ENCODE measurements at regions not wholly inside any gene's neighbourhood (a gene's known extent, or its start where the extent isn't known, plus 50 kb on each side); places are given as distances from the start of the nearest gene placed in this dataset.

DNA sequence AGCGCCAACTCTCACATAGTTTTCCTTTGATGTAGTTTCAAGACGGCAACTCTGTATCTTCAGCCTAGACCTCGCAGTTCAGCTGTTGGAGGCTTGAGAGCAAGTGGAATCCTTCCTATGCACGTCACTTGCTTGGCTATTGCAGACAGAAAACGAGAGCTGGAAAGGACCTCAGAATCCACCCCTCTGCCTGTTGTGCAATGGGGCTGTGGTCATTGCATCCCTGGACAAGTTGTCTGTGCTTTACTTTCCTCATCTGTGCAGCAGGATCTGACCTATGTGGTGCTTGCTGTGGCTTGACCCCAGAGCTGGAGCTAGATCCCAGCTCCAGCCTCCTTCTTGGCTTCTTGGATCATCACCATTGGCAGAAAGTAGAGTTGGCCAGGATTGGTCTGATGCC lies 50.0 kb upstream of the IGSF21 start:
- H3K56ac ChIP-seq (replicated peaks; ENCODE audit: insufficient read length, low read depth, low read length): no peak overlapping the region
- H2BK12ac ChIP-seq (ENCODE audit: low read depth, low read length): no peak overlapping the region
- no peak overlapping the region for H3K18ac ChIP-seq (ENCODE audit: extremely low read depth, low read length)
- H3K14ac ChIP-seq (ENCODE audit: insufficient read length): no peak overlapping the region
- H3K79me2 ChIP-seq (ENCODE audit: control insufficient read depth in 1 of 2, insufficient read depth in 2 of 2, low read length in 2 of 2): no peaks in the 10 kb centered on the region
- H3K79me1 ChIP-seq (ENCODE audit: low read depth, low read length): no peaks in the 10 kb centered on the region
- H2BK20ac ChIP-seq (ENCODE audit: low read length): no peak overlapping the region
- no peaks in the 10 kb centered on the region for H4K20me1 ChIP-seq (replicated peaks in 1 of 2; ENCODE audit: control insufficient read depth in 1 of 2, insufficient read depth in 2 of 2, low read length in 2 of 2)
- no peak for DNase-seq (ENCODE audit: low read depth in 1 of 2, low spot score in 2 of 2)
- WGBS, 2 experiments (ENCODE audit: extremely low coverage in 1 of 2, insufficient coverage in 1 of 2, insufficient read length in 1 of 2, insufficient replicate concordance in 2 of 2, low coverage in 1 of 2, low lambda C conversion rate in 2 of 2, missing lambda C conversion rate in 1 of 2): 90% methylated on average over 5 of the region's 5 CpGs; no CpG with 5 or more reads in 1 of the 2 experiments
- no peak overlapping the region for H2AK5ac ChIP-seq (ENCODE audit: low read depth, low read length)
- no peak overlapping the region for H2BK5ac ChIP-seq (ENCODE audit: low read depth, low read length)
- no peaks in the 10 kb centered on the region for H3K36me3 ChIP-seq (ENCODE audit: control insufficient read depth in 2 of 4, insufficient read depth in 4 of 4, low read length in 3 of 4)
- FAIRE-seq: no peak
- no peak overlapping the region for H3K4me2 ChIP-seq (ENCODE audit: insufficient read depth in 1 of 2, low read depth in 2 of 2, low read length in 2 of 2)
- H4K91ac ChIP-seq (replicated peaks; ENCODE audit: insufficient read length, low read length): no peak overlapping the region
- H3K9me3 ChIP-seq (ENCODE audit: insufficient read depth in 2 of 2, low read depth in 1 of 2, low read length in 1 of 2): no peaks in the 10 kb centered on the region
- no peak overlapping the region for H2BK15ac ChIP-seq (ENCODE audit: low read length)
- no peak overlapping the region for H3K23ac ChIP-seq (ENCODE audit: insufficient read length)
- no peak overlapping the region for H4K8ac ChIP-seq (ENCODE audit: extremely low read depth, insufficient read depth, low read length)
- no peak overlapping the region for H2AFZ ChIP-seq (ENCODE audit: low read length)
- H3K27me3 ChIP-seq (replicated peaks in 1 of 4; ENCODE audit: control insufficient read depth in 3 of 4, extremely low read depth in 1 of 4, insufficient read depth in 3 of 4, low read length in 3 of 4): peaks cover 0 to 3% (median under 1%) of the 10 kb centered on the region in 4 experiments; a peak in 2 of 7 replicates
- H3K27ac ChIP-seq (ENCODE audit: low read depth, low read length): no peak overlapping the region
- no peak overlapping the region for H3K9ac ChIP-seq (replicated peaks in 1 of 4; ENCODE audit: extremely low read depth in 1 of 4, low read depth in 3 of 4, low read length in 3 of 4)
- H4K5ac ChIP-seq (ENCODE audit: insufficient read length, low read depth, low read length): no peak overlapping the region
- H2BK120ac ChIP-seq (replicated peaks; ENCODE audit: low read depth, low read length): no peak overlapping the region
- CTCF ChIA-PET (ENCODE audit: partially characterized antibody): interaction anchor here (1.5 to 2.8 kb wide), 3 partner anchors 43 to 142 kb away, joined by 3 to 10 read pairs (median 7); no protein-coding TSS in a partner anchor
- POLR2A ChIA-PET (ENCODE audit: partially characterized antibody): no interaction called here
- no peak overlapping the region for H3K4me3 ChIP-seq (ENCODE audit: extremely low read depth in 1 of 4, insufficient read depth in 2 of 4, low read depth in 3 of 4, low read length in 4 of 4)
- no peak overlapping the region for H3K4ac ChIP-seq (replicated peaks; ENCODE audit: insufficient read length, low read depth, low read length)
- H3K4me1 ChIP-seq (replicated peaks in 1 of 4; ENCODE audit: control insufficient read depth in 3 of 4, insufficient read depth in 4 of 4, low read length in 3 of 4): no peaks in the 10 kb centered on the region
- H3K23me2 ChIP-seq (ENCODE audit: low read depth, low read length): no peaks in the 10 kb centered on the region
- no peak for TF ChIP-seq NANOG (IDR thresholded peaks at IDR 0.05; ENCODE audit: insufficient read depth, low read depth, low read length, poor library complexity, severe bottlenecking)
